HG02642 (cell line): ENCODE measurements at regions not wholly inside any gene's neighbourhood (a gene's known extent, or its start where the extent isn't known, plus 50 kb on each side); places are given as distances from the start of the nearest gene placed in this dataset.

Experiments used
- ATAC-seq: cut with Tn5 transposase; IDR thresholded peaks from one replicate; pipeline ENCODE4 v1.9.1; 2021; ENCODE audit warnings: mild to moderate bottlenecking; ENCODE audit not compliant: unreplicated experiment, poor library complexity

DNA sequence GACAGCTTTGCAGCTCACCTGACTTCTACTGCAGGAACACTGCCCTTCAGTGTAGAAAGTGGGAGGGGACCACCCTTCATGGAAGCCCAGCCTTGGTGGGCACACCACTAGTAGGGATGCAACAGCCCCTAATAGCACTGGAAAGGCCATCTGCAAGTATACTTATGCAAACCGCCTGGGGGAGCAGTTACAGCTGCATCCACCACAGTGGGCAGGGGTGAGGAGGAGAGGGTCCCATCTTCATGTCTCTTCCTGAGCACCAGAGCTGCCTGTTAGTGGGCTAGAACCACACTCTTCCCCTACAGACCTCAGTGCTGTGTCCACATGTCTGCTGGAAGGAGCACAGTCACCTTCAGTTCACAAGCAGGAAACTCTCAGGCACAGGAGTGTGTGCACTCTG lies 66.2 kb upstream of the LHX8 start:
- ATAC-seq: no peak

- no peak for ATAC-seq
These were observed 59.3 kb upstream of the LHX8 start for GRCh38 chr1:75074831-75075395.

DNA sequence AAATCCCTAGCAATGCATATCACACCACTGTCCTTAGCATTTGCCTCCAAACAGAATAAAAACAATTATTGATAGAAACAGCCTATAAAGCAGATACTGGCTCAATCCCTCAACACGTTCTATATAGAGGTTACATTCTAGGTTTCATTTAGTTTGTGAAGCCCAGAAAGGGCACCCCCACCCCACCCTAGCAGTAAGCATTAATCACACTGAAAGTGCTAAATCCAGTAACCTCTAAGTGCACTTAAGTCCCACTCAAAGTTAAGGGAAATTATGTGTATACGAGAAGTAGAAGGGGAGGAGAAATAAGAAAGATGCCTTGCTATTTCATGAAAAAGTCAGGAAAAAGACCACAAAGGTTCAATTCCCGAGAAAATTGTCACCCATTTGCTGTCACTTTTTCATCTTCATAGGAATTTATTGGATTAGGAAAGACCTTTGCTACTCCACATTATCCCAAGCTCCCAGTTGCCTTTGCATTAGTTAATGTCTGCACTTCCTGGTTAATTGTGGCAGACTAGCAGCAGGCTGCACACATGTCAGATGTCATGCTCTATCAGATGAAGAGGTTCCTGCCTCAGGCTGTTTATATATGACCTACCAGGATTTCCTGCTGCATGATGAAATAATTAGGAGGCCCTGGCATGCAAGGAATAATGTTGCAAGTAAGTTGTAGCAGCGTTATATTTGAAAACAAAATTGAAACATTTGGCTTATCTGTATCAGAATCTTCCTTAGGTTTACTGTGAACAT lies 54.5 kb upstream of the LHX8 start:
- no peak for ATAC-seq

DNA sequence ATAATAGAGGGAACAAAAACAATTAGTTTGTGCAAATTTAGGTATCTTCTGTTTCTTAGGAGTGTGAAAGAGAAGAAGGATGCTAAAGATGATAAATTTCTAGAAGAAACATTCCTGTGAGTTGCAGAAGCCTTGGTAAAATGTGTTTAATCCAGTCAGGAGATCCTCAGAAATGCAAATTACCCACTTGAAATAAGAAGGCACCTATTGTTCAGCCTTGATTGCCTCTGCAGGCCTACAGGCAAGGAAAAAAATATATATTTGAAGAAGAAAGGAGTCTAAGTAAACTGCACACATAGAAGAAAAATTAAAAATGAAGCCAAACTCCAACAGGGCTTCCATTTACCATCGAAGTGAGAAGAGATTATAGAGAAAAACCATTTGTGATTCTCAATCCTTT lies 51.0 kb upstream of the LHX8 start:
- no peak for ATAC-seq

DNA sequence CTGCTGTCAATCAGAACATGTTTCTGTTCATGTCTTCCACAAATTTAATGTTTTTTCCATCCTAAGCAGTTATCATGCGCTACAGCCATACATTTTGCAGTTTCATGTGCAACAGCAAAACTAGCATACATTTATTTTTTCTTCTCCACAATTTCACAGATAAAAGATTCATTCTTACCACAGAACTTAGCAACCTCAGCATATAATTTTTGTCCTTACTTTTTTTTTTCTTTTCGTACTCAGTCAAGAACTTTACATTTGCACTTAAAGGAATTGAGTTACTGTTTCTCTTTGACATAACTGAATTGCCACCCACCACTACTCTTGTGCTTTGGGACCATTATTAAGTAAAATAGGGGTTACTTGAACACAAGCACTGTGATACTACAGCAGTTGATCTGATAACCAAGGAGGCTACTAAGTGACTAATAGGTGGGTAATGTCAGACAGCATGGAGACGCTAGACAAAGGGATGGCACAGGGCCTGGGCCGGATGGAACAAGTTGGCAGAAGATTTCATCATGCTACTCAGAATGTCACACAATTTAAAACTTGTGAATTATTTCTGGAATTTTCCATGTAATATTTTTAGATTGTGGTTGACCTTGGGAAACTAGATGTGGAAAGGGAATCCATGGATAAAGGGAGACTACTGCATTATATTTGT lies 50.2 kb upstream of the LHX8 start:
- ATAC-seq: no peak
